ENCODE measurements at regions not wholly inside any gene's neighbourhood (a gene's known extent, or its start where the extent isn't known, plus 50 kb on each side); places are given as distances from the start of the nearest gene placed in this dataset.

DNA sequence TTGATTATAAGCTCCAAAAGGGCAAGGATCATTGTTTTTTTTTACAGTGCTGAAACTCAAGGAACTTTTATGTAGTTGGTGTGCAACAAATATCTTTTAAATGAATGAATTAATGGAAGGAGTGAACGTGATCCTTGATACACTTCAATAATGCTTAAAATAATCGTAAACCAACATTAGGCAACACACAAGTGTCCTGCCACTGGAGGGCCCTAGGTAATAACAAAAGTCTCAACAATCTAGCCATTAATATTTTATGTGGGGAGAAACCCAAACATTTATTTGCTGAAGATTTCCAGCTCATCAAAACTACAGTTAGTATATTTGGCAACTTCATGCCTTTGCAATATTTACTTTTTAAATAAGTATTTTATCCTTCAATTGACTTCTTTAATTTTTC is 309.0 kb upstream of the FBXL7 start:
- TF ChIP-seq CTCF (IDR thresholded peaks at IDR 0.05), result no peak
- TF ChIP-seq EZH2 (IDR thresholded peaks at IDR 0.05; ENCODE audit: borderline replicate concordance, insufficient read depth, low read depth, low read length, poor library complexity, severe bottlenecking), result no peak

All from B cell (primary cell).